HepG2 (cell line): ENCODE measurements at regions not wholly inside any gene's neighbourhood (a gene's known extent, or its start where the extent isn't known, plus 50 kb on each side); places are given as distances from the start of the nearest gene placed in this dataset.

Source experiments
- ASH2L ChIP-seq: fragments of 300-600, 200-600 bp; sonication (generic); IDR thresholded peaks from 2 replicates; pipeline ENCODE4 v1.7.0; 2017; ENCODE audit warnings: low read depth, mild to moderate bottlenecking, moderate library complexity, mixed read lengths, low read length; ENCODE audit not compliant: insufficient read length
- FOXK2 ChIP-seq: fragments of 450-650 bp; IDR thresholded peaks from 2 replicates; pipeline ENCODE4 v1.6.1; 2016
- KIAA2018 ChIP-seq: sonication (generic); formaldehyde crosslinking; IDR thresholded peaks from 2 replicates; pipeline ENCODE4 v1.5.0; 2020; ENCODE audit warnings: mild to moderate bottlenecking, missing genetic modification reagents, borderline replicate concordance
- MAFF ChIP-seq: IDR thresholded peaks from 2 replicates; pipeline ENCODE4 v1.6.1; 2011; ENCODE audit warnings: low read depth, low read length, improper control_type of control experiment
- MEIS2 ChIP-seq: sonication (generic); formaldehyde crosslinking; IDR thresholded peaks from 2 replicates; pipeline ENCODE4 v1.9.0; 2021; ENCODE audit warnings: mild to moderate bottlenecking, missing genetic modification reagents
- SP4 ChIP-seq: sonication (generic); formaldehyde crosslinking; IDR thresholded peaks from 2 replicates; pipeline ENCODE4 v1.8.1; 2023; ENCODE audit warnings: mild to moderate bottlenecking, missing genetic modification reagents
- ZBTB3 ChIP-seq: sonication (generic); formaldehyde crosslinking; IDR thresholded peaks from 2 replicates; pipeline ENCODE4 v1.4.0; 2020; ENCODE audit warnings: low read depth, mild to moderate bottlenecking, moderate library complexity, missing genetic modification reagents, borderline replicate concordance
- ZMYM2 ChIP-seq: sonication (generic); formaldehyde crosslinking; IDR thresholded peaks from 2 replicates; pipeline ENCODE4 v1.8.0; 2022; ENCODE audit warnings: mild to moderate bottlenecking, missing genetic modification reagents
- ZNF549 ChIP-seq: sonication (generic); formaldehyde crosslinking; IDR thresholded peaks from 2 replicates; pipeline ENCODE4 v1.5.0; 2020; ENCODE audit warnings: missing genetic modification reagents
- ZNF607 ChIP-seq: sonication (generic); formaldehyde crosslinking; IDR thresholded peaks from 2 replicates; pipeline ENCODE4 v1.5.1; 2020; ENCODE audit warnings: missing genetic modification reagents, mild to moderate bottlenecking, borderline replicate concordance
- ZNF687 ChIP-seq: sonication (generic); formaldehyde crosslinking; IDR thresholded peaks from 2 replicates; pipeline ENCODE4 v1.5.1; 2020; ENCODE audit warnings: mild to moderate bottlenecking, missing genetic modification reagents, moderate library complexity
- ZNF746 ChIP-seq: sonication (generic); formaldehyde crosslinking; IDR thresholded peaks from 2 replicates; pipeline ENCODE4 v1.8.0; 2022; ENCODE audit warnings: mild to moderate bottlenecking, missing genetic modification reagents
- ZSCAN25 ChIP-seq: sonication (generic); formaldehyde crosslinking; IDR thresholded peaks from 2 replicates; pipeline ENCODE4 v1.8.0; 2022; ENCODE audit warnings: mild to moderate bottlenecking, missing genetic modification reagents

GRCh38 chrX:2608638-2609430, 82.3 kb upstream of the CD99 start (continued):
- TF ChIP-seq KIAA2018 (CRISPR knock-in tag) (no peak), ASH2L (peak; percentile 55), ZNF549 (CRISPR knock-in tag) (no peak), FOXK2 (no peak), ZMYM2 (CRISPR knock-in tag) (0 out of 2 replicates have a peak, but pooled peaks have one; percentile 16), ZNF746 (CRISPR knock-in tag) (peak; percentile 54; the same call in 1 of the 2 replicates), MAFF (no peak), ZSCAN25 (CRISPR knock-in tag) (peak; percentile 88), ZNF687 (CRISPR knock-in tag) (peak; percentile 63), ZBTB3 (CRISPR knock-in tag) (0 out of 2 replicates have a peak, but pooled peaks have one; percentile 39), SP4 (peak; percentile 43; the same call in 1 of the 2 replicates), MEIS2 (CRISPR knock-in tag) (no peak), ZNF607 (CRISPR knock-in tag) (0 out of 2 replicates have a peak, but pooled peaks have one; percentile 3)
